Neural progenitor cell (in vitro differentiated cells): ENCODE measurements at regions not wholly inside any gene's neighbourhood (a gene's known extent, or its start where the extent isn't known, plus 50 kb on each side); places are given as distances from the start of the nearest gene placed in this dataset.

Source experiments
- CTCF ChIP-seq: fragments of 200-600 bp; sonication (generic); IDR thresholded peaks from 2 replicates; pipeline ENCODE4 v1.5.1; 2017; ENCODE audit warnings: antibody characterized with exemption, mild to moderate bottlenecking
- EZH2 ChIP-seq: fragments of 200-600 bp; sonication (generic); IDR thresholded peaks from 2 replicates; pipeline ENCODE4 v1.6.1; 2017; ENCODE audit warnings: antibody characterized with exemption, mild to moderate bottlenecking, moderate library complexity
- EZH2phosphoT487 ChIP-seq: fragments of 200-600 bp; sonication (generic); IDR thresholded peaks from 2 replicates; pipeline ENCODE4 v1.6.1; 2017; ENCODE audit warnings: antibody characterized with exemption

- no peak for TF ChIP-seq CTCF
- TF ChIP-seq EZH2phosphoT487 = no peak
- TF ChIP-seq EZH2 = no peak
These were observed 621.9 kb upstream of the SPRY2 start for GRCh38 chr13:80962855-80963254.
